Gastrocnemius medialis (tissue), 4 donors: ENCODE measurements at regions not wholly inside any gene's neighbourhood (a gene's known extent, or its start where the extent isn't known, plus 50 kb on each side); places are given as distances from the start of the nearest gene placed in this dataset.

Experiments used
- CTCF ChIP-seq, 5 experiments: fragments of 450-650 bp in 3 of 5; fragments of 200-600 bp in 2 of 5; sonication (generic) in 2 of 5; IDR thresholded peaks in 4 of 5; conservative IDR thresholded peaks in 1 of 5; 1 replicate in 4 of 5; 2 replicates in 1 of 5; pipeline ENCODE4 v1.5.1; 2016 to 2019; ENCODE audit warnings: antibody characterized with exemption in 5 of 5, mild to moderate bottlenecking in 3 of 5, moderate library complexity in 3 of 5
- POLR2A ChIP-seq, 2 donors: fragments of 450-650 bp; IDR thresholded peaks; one replicate each; pipeline ENCODE4 v1.6.1; 2017; ENCODE audit warnings: antibody characterized with exemption in 2 of 2, mild to moderate bottlenecking in 2 of 2, moderate library complexity in 2 of 2

GRCh38 chr3:102670986-102671385 is 236.2 kb downstream of the ZPLD1 start:
- TF ChIP-seq CTCF (IDR thresholded peaks at IDR 0.05 in 4 of 5, conservative IDR thresholded peaks at IDR 0.05 in 1 of 5) (no peak), POLR2A (IDR thresholded peaks at IDR 0.05) (no peak)
